D721Med (cell line): ENCODE measurements at regions not wholly inside any gene's neighbourhood (a gene's known extent, or its start where the extent isn't known, plus 50 kb on each side); places are given as distances from the start of the nearest gene placed in this dataset.

Source experiments
- DNase-seq: peaks from one replicate; pipeline ENCODE4 v3.0.0; 2011; ENCODE audit warnings: low spot score; ENCODE audit not compliant: insufficient read length
- FAIRE-seq: peaks from 2 replicates; lab custom pipeline; 2011; peaks lifted over from hg19 to GRCh38; lab: Jason Lieb, UNC
- CTCF ChIP-seq: IDR thresholded peaks from 2 replicates; pipeline ENCODE4 v1.5.1; 2012; ENCODE audit warnings: mild to moderate bottlenecking, control low read depth; ENCODE audit not compliant: insufficient read depth; ENCODE audit errors: missing control alignments

GRCh38 chr2:239610457-239611221 lies 209.8 kb upstream of the HDAC4 start:
- DNase-seq (no peak), FAIRE-seq (no peak)
- TF ChIP-seq CTCF, result no peak

- TF ChIP-seq CTCF, result no peak
- DNase-seq (no peak), FAIRE-seq (no peak)
Measured at GRCh38 chr2:239609607-239610310, 208.9 kb upstream of the HDAC4 start.

GRCh38 chr2:239609162-239609561 lies 208.3 kb upstream of the HDAC4 start:
- DNase-seq (no peak), FAIRE-seq (no peak)
- no peak for TF ChIP-seq CTCF

GRCh38 chr2:239608723-239609122 lies 207.9 kb upstream of the HDAC4 start:
- DNase-seq, result no peak
- TF ChIP-seq CTCF, result no peak
- no peak for FAIRE-seq

GRCh38 chr2:239608260-239608659 lies 207.4 kb upstream of the HDAC4 start:
- TF ChIP-seq CTCF, result no peak
- DNase-seq (no peak), FAIRE-seq (no peak)

- no peak for FAIRE-seq
- no peak for TF ChIP-seq CTCF
- DNase-seq, result no peak
Measured at GRCh38 chr2:239607517-239608191, 206.8 kb upstream of the HDAC4 start.
